ENCODE measurements at regions not wholly inside any gene's neighbourhood (a gene's known extent, or its start where the extent isn't known, plus 50 kb on each side); places are given as distances from the start of the nearest gene placed in this dataset.

DNA sequence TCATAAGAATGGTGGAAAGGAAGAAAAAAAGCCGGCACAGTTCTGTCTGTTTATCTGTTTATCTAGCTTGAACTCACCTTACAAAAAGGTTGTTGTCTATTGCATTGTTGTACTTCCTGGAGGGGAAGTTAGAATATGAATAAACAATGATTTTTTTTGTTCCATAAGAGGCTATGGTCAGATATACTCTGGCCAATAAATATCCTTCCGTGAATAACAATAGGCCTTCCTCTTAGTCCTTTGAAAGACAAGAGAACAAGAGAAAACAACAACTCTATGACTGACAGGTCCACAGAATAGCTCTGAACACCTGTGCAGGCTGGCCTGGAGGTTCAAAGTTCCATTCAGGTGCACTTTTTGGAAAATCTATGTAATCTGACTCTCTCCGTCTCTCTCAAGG is 192.8 kb upstream of the KRR1 start:
- H3K9me3 ChIP-seq (replicated peaks in 1 of 2; ENCODE audit: control insufficient read depth in 2 of 2, insufficient read depth in 1 of 2, low read depth in 1 of 2, low read length in 2 of 2): no peaks in the 10 kb centered on the region
- no peak overlapping the region for H4K8ac ChIP-seq (ENCODE audit: low read depth, low read length)
- no peak for DNase-seq (ENCODE audit: low spot score)
- no peak overlapping the region for H2AK5ac ChIP-seq (ENCODE audit: low read depth, low read length)
- H3K4me2 ChIP-seq (ENCODE audit: insufficient read depth, low read length, poor library complexity, severe bottlenecking): no peak overlapping the region
- H2AFZ ChIP-seq (ENCODE audit: low read length): no peak overlapping the region
- no peak overlapping the region for H2BK120ac ChIP-seq (ENCODE audit: low read depth, low read length)
- no peak overlapping the region for H3K4me3 ChIP-seq (ENCODE audit: low read length in 2 of 2)
- H3K79me1 ChIP-seq (ENCODE audit: low read depth, low read length): no peaks in the 10 kb centered on the region
- H3K9ac ChIP-seq (ENCODE audit: low read depth, low read length, poor library complexity): no peak overlapping the region
- peaks cover 0 to 23% of the 10 kb centered on the region in 2 donors for H3K4me1 ChIP-seq (ENCODE audit: control insufficient read depth in 2 of 2, insufficient read depth in 1 of 2, low read depth in 1 of 2, low read length in 2 of 2)
- H2BK15ac ChIP-seq (ENCODE audit: low read length): no peak overlapping the region
- H4K91ac ChIP-seq (ENCODE audit: low read depth, low read length, poor library complexity): no peak overlapping the region
- H3K14ac ChIP-seq (ENCODE audit: low read length): no peak overlapping the region
- no peak overlapping the region for H3K18ac ChIP-seq (ENCODE audit: low read length)
- no peak overlapping the region for H3K23ac ChIP-seq (ENCODE audit: low read depth, low read length, poor library complexity)
- no peak overlapping the region for H3K27ac ChIP-seq (replicated peaks; ENCODE audit: low read length)
- H3K27me3 ChIP-seq (ENCODE audit: control insufficient read depth in 3 of 3, insufficient read depth in 3 of 3, low read depth in 1 of 3, low read length in 3 of 3): no peaks in the 10 kb centered on the region
- H3K4ac ChIP-seq (ENCODE audit: low read length): no peak overlapping the region
- no peaks in the 10 kb centered on the region for H3K36me3 ChIP-seq (replicated peaks in 1 of 2; ENCODE audit: control insufficient read depth in 2 of 2, insufficient read depth in 2 of 2, low read length in 2 of 2)
- no CpG with 5 or more reads among the region's 3 CpGs for WGBS, 2 donors (ENCODE audit: extremely low coverage in 2 of 2, insufficient read length in 2 of 2, insufficient replicate concordance in 1 of 2)
- H2BK12ac ChIP-seq (ENCODE audit: low read length): no peak overlapping the region
- no peak overlapping the region for H2BK5ac ChIP-seq (ENCODE audit: low read length)

DNA sequence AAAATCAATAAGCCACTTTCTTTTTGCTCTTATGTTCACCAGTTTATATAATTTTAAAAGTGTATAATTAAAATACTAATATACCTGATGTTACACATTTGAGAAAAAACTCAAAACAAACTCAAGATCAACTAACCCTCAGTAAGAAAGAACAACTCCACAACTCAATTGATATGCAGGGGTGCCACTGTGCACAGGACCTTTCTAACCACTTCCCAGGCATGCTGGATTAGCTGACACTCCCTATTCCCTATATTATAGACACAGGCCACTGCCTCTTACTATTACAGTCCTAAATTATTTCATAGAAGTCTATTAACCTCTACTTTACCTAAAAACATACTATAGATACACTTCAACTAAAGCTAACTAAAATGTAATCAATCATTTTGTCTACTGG is 191.7 kb upstream of the KRR1 start:
- H2BK5ac ChIP-seq (ENCODE audit: low read length): no peak overlapping the region
- no peaks in the 10 kb centered on the region for H3K79me1 ChIP-seq (ENCODE audit: low read depth, low read length)
- no peaks in the 10 kb centered on the region for H3K9me3 ChIP-seq (replicated peaks in 1 of 2; ENCODE audit: control insufficient read depth in 2 of 2, insufficient read depth in 1 of 2, low read depth in 1 of 2, low read length in 2 of 2)
- H4K91ac ChIP-seq (ENCODE audit: low read depth, low read length, poor library complexity): no peak overlapping the region
- H4K8ac ChIP-seq (ENCODE audit: low read depth, low read length): no peak overlapping the region
- H2BK15ac ChIP-seq (ENCODE audit: low read length): no peak overlapping the region
- no peak overlapping the region for H3K9ac ChIP-seq (ENCODE audit: low read depth, low read length, poor library complexity)
- no peak overlapping the region for H3K4ac ChIP-seq (ENCODE audit: low read length)
- no peaks in the 10 kb centered on the region for H3K27me3 ChIP-seq (ENCODE audit: control insufficient read depth in 3 of 3, insufficient read depth in 3 of 3, low read depth in 1 of 3, low read length in 3 of 3)
- no peak overlapping the region for H3K23ac ChIP-seq (ENCODE audit: low read depth, low read length, poor library complexity)
- no peak overlapping the region for H3K18ac ChIP-seq (ENCODE audit: low read length)
- no peak overlapping the region for H2AFZ ChIP-seq (ENCODE audit: low read length)
- H3K4me3 ChIP-seq (ENCODE audit: low read length in 2 of 2): no peak overlapping the region
- no peak overlapping the region for H3K14ac ChIP-seq (ENCODE audit: low read length)
- no peak overlapping the region for H3K27ac ChIP-seq (replicated peaks; ENCODE audit: low read length)
- H3K4me2 ChIP-seq (ENCODE audit: insufficient read depth, low read length, poor library complexity, severe bottlenecking): no peak overlapping the region
- no peaks in the 10 kb centered on the region for H3K36me3 ChIP-seq (replicated peaks in 1 of 2; ENCODE audit: control insufficient read depth in 2 of 2, insufficient read depth in 2 of 2, low read length in 2 of 2)
- no peak for DNase-seq (ENCODE audit: low spot score)
- peaks cover 0 to 23% of the 10 kb centered on the region in 2 donors for H3K4me1 ChIP-seq (ENCODE audit: control insufficient read depth in 2 of 2, insufficient read depth in 1 of 2, low read depth in 1 of 2, low read length in 2 of 2)
- no peak overlapping the region for H2BK12ac ChIP-seq (ENCODE audit: low read length)
- no peak overlapping the region for H2BK120ac ChIP-seq (ENCODE audit: low read depth, low read length)
- no peak overlapping the region for H2AK5ac ChIP-seq (ENCODE audit: low read depth, low read length)

DNA sequence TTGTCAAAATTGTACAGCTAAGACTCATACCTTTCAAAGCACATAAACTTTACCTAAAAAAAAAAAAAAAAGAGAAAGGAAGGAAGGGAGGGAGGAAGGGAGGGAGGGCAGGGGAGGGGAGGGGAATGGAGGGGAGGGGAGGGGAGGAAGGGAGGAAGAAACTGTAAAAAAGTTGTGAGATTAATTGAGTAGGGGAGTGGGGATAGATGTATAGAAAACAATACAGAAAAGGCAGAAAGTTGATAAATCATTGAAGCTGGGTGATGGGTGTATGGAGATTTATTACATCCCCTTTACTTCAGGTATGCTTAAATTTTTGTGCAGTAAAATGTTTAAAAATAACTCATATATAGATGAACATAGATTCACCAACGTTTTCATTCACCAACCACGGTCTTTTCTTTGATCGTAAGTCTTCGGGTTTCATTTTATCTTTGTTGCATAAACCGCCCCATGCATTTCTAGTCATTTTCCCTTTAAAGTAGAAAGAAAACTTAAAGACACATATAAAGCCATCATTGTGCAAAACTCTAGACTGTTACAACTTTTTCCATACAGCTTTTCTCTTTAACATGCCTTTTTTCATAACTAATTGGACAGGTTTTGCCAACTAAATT is 191.2 kb upstream of the KRR1 start:
- Histone ChIP-seq H2BK120ac (ENCODE audit: low read depth, low read length) (no peak overlapping the region), H4K8ac (ENCODE audit: low read depth, low read length) (no peak overlapping the region), H3K4me3 (ENCODE audit: low read length in 2 of 2) (no peak overlapping the region), H2AK5ac (ENCODE audit: low read depth, low read length) (no peak overlapping the region), H2BK15ac (ENCODE audit: low read length) (no peak overlapping the region), H3K4me2 (ENCODE audit: insufficient read depth, low read length, poor library complexity, severe bottlenecking) (no peak overlapping the region), H3K79me1 (ENCODE audit: low read depth, low read length) (no peaks in the 10 kb centered on the region), H2BK5ac (ENCODE audit: low read length) (no peak overlapping the region), H3K4me1 (ENCODE audit: control insufficient read depth in 2 of 2, insufficient read depth in 1 of 2, low read depth in 1 of 2, low read length in 2 of 2) (peaks cover 0 to 23% of the 10 kb centered on the region in 2 donors), H3K36me3 (replicated peaks in 1 of 2; ENCODE audit: control insufficient read depth in 2 of 2, insufficient read depth in 2 of 2, low read length in 2 of 2) (no peaks in the 10 kb centered on the region), H3K9ac (ENCODE audit: low read depth, low read length, poor library complexity) (no peak overlapping the region), H3K27me3 (ENCODE audit: control insufficient read depth in 3 of 3, insufficient read depth in 3 of 3, low read depth in 1 of 3, low read length in 3 of 3) (no peaks in the 10 kb centered on the region), H2AFZ (ENCODE audit: low read length) (no peak overlapping the region), H3K18ac (ENCODE audit: low read length) (no peak overlapping the region), H3K27ac (replicated peaks; ENCODE audit: low read length) (no peak overlapping the region), H2BK12ac (ENCODE audit: low read length) (no peak overlapping the region), H3K14ac (ENCODE audit: low read length) (no peak overlapping the region), H3K4ac (ENCODE audit: low read length) (no peak overlapping the region), H4K91ac (ENCODE audit: low read depth, low read length, poor library complexity) (no peak overlapping the region), H3K9me3 (replicated peaks in 1 of 2; ENCODE audit: control insufficient read depth in 2 of 2, insufficient read depth in 1 of 2, low read depth in 1 of 2, low read length in 2 of 2) (no peaks in the 10 kb centered on the region), H3K23ac (ENCODE audit: low read depth, low read length, poor library complexity) (no peak overlapping the region)
- no CpG with 5 or more reads among the region's 5 CpGs for WGBS, 2 donors (ENCODE audit: extremely low coverage in 2 of 2, insufficient read length in 2 of 2, insufficient replicate concordance in 1 of 2)
- DNase-seq (ENCODE audit: low spot score): no peak

DNA sequence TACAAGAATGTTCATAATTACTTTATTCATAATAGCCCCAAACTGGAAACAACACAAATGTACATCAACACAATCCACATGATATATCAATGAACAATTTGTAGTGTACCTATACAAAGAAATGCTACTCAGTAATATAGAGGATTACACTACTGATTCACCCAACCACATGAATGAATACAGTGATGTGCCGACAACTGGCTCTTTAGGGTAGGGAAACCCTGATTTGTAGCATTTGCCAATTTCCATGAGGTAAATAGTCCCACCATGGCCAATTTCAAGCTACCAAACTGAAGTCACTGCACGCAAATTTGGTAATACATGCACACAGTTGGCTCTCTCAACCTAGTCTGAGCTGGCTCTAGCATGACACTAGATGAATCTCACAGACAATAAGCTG is 190.4 kb upstream of the KRR1 start:
- WGBS, 2 donors (ENCODE audit: extremely low coverage in 2 of 2, insufficient read length in 2 of 2, insufficient replicate concordance in 1 of 2): no CpG with 5 or more reads among the region's 2 CpGs
- Histone ChIP-seq H3K27ac (replicated peaks; ENCODE audit: low read length) (no peak overlapping the region), H3K23ac (ENCODE audit: low read depth, low read length, poor library complexity) (no peak overlapping the region), H3K9ac (ENCODE audit: low read depth, low read length, poor library complexity) (no peak overlapping the region), H2AFZ (ENCODE audit: low read length) (no peak overlapping the region), H3K27me3 (ENCODE audit: control insufficient read depth in 3 of 3, insufficient read depth in 3 of 3, low read depth in 1 of 3, low read length in 3 of 3) (no peaks in the 10 kb centered on the region), H3K4me1 (ENCODE audit: control insufficient read depth in 2 of 2, insufficient read depth in 1 of 2, low read depth in 1 of 2, low read length in 2 of 2) (peaks cover 0 to 22% of the 10 kb centered on the region in 2 donors), H3K79me1 (ENCODE audit: low read depth, low read length) (no peaks in the 10 kb centered on the region), H2AK5ac (ENCODE audit: low read depth, low read length) (no peak overlapping the region), H3K4me2 (ENCODE audit: insufficient read depth, low read length, poor library complexity, severe bottlenecking) (no peak overlapping the region), H2BK15ac (ENCODE audit: low read length) (no peak overlapping the region), H3K4me3 (ENCODE audit: low read length in 2 of 2) (no peak overlapping the region), H4K8ac (ENCODE audit: low read depth, low read length) (no peak overlapping the region), H3K9me3 (replicated peaks in 1 of 2; ENCODE audit: control insufficient read depth in 2 of 2, insufficient read depth in 1 of 2, low read depth in 1 of 2, low read length in 2 of 2) (no peaks in the 10 kb centered on the region), H2BK5ac (ENCODE audit: low read length) (no peak overlapping the region), H3K14ac (ENCODE audit: low read length) (no peak overlapping the region), H3K4ac (ENCODE audit: low read length) (no peak overlapping the region), H2BK120ac (ENCODE audit: low read depth, low read length) (no peak overlapping the region), H4K91ac (ENCODE audit: low read depth, low read length, poor library complexity) (no peak overlapping the region), H2BK12ac (ENCODE audit: low read length) (no peak overlapping the region), H3K36me3 (replicated peaks in 1 of 2; ENCODE audit: control insufficient read depth in 2 of 2, insufficient read depth in 2 of 2, low read length in 2 of 2) (no peaks in the 10 kb centered on the region), H3K18ac (ENCODE audit: low read length) (no peak overlapping the region)
- no peak for DNase-seq (ENCODE audit: low spot score)

All from neuronal stem cell (in vitro differentiated cells).